ENCODE measurements at regions not wholly inside any gene's neighbourhood (a gene's known extent, or its start where the extent isn't known, plus 50 kb on each side); places are given as distances from the start of the nearest gene placed in this dataset.

DNA sequence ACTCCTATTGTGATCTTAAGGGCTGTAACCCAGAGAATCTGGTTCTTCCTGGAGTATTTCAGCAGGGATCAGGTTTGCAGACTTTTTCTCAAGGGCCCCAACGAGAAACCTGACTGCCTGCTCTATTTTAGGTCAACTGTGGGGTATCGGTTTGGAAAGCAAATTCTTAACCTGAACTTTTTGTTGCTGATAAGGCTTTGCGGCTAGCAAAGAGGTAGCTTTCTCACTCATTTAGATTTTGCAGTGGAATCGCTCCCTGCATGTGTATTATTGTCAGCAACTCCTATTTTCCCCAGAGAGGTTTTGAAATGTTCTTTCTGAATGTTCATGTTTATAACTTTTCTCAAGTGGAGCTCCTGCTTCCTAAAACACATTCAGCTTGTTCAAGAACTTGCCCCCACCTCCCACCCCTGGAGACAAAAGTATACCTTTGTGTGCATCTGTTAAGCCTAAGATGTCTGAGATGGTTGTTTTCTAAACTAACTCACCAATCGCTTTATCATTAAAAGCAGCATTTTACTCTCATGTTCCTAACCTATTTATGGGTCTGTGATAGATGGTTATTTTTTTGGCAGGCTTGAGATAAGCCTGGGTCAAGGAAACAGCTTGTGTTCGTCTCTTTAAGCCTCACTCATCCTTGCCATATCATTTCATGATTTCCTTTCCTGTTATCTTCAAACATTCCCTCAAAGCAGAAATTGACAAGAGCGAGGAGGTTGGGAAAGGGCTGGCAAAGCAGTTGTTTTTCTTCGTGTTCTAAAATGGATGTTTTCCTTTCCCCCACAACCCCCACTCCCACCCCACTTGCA lies 129.8 kb downstream of the BAMBI start (continued):
- peak; percentile 31; the same call in 1 of the 2 replicates for TF ChIP-seq LCOR (CRISPR knock-in tag; IDR thresholded peaks at IDR 0.05)
- peak; percentile 36; the same call in 1 of the 2 replicates for TF ChIP-seq GATA2 (CRISPR knock-in tag; IDR thresholded peaks at IDR 0.05)
- TF ChIP-seq MBD2 (IDR thresholded peaks at IDR 0.05; ENCODE audit: borderline replicate concordance, low read depth), result peak; percentile 1; the same call in 1 of the 2 replicates
- TF ChIP-seq TEAD4 (IDR thresholded peaks at IDR 0.05; ENCODE audit: low read length), result peak; percentile 83
- no peak for TF ChIP-seq TEAD4 (CRISPR knock-in tag; IDR thresholded peaks at IDR 0.05; ENCODE audit: borderline replicate concordance)
- TF ChIP-seq, protein P1, sequence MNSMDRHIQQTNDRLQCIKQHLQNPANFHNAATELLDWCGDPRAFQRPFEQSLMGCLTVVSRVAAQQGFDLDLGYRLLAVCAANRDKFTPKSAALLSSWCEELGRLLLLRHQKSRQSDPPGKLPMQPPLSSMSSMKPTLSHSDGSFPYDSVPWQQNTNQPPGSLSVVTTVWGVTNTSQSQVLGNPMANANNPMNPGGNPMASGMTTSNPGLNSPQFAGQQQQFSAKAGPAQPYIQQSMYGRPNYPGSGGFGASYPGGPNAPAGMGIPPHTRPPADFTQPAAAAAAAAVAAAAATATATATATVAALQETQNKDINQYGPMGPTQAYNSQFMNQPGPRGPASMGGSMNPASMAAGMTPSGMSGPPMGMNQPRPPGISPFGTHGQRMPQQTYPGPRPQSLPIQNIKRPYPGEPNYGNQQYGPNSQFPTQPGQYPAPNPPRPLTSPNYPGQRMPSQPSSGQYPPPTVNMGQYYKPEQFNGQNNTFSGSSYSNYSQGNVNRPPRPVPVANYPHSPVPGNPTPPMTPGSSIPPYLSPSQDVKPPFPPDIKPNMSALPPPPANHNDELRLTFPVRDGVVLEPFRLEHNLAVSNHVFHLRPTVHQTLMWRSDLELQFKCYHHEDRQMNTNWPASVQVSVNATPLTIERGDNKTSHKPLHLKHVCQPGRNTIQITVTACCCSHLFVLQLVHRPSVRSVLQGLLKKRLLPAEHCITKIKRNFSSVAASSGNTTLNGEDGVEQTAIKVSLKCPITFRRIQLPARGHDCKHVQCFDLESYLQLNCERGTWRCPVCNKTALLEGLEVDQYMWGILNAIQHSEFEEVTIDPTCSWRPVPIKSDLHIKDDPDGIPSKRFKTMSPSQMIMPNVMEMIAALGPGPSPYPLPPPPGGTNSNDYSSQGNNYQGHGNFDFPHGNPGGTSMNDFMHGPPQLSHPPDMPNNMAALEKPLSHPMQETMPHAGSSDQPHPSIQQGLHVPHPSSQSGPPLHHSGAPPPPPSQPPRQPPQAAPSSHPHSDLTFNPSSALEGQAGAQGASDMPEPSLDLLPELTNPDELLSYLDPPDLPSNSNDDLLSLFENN (IDR thresholded peaks at IDR 0.05; ENCODE audit: low read depth in 2 of 2, low read length in 2 of 2), result peak in 1 of 2 experiments; percentile 12; a peak in 1 of 4 replicates
- peak; percentile 97 for TF ChIP-seq CBFA2T3 (IDR thresholded peaks at IDR 0.05)
- peak; percentile 78 for TF ChIP-seq SMARCA4 (IDR thresholded peaks at IDR 0.05)
- 0 out of 2 replicates have a peak, but pooled peaks have one; percentile 1 for TF ChIP-seq ZNF449 (CRISPR knock-in tag; IDR thresholded peaks at IDR 0.05)
- TF ChIP-seq NCOA2 (IDR thresholded peaks at IDR 0.05; ENCODE audit: partially characterized antibody in 2 of 2), result peak; percentile 55 to 60
- TF ChIP-seq TBL1XR1 (IDR thresholded peaks at IDR 0.05; ENCODE audit: low read length in 2 of 2), result peak in 1 of 2 experiments; percentile 97; a peak in 2 of 4 replicates
- peak; percentile 69 for TF ChIP-seq RNF2 (IDR thresholded peaks at IDR 0.05)
- peak in 1 of 2 experiments; percentile 12; a peak in 2 of 3 replicates for TF ChIP-seq CBX3 (IDR thresholded peaks at IDR 0.05; ENCODE audit: borderline replicate concordance in 1 of 2, low read length in 2 of 2)
- TF ChIP-seq POLR2AphosphoS5 (IDR thresholded peaks at IDR 0.05; ENCODE audit: control insufficient read depth, insufficient read depth, low read depth, low read length), result peak; percentile 28; the same call in 1 of the 2 replicates
- TF ChIP-seq MEIS2 (IDR thresholded peaks at IDR 0.05; ENCODE audit: partially characterized antibody), result peak; percentile 96
- peak in 1 of 2 experiments; percentile 9; a peak in 2 of 4 replicates for TF ChIP-seq RAD21 (CRISPR knock-in tag; conservative IDR thresholded peaks at IDR 0.05 in 1 of 2, IDR thresholded peaks at IDR 0.05 in 1 of 2)
- peak; percentile 87; the same call in 1 of the 2 replicates for TF ChIP-seq GATAD2A (IDR thresholded peaks at IDR 0.05)
- 0 out of 2 replicates have a peak, but pooled peaks have one; percentile 68 for TF ChIP-seq ZNF197 (CRISPR knock-in tag; IDR thresholded peaks at IDR 0.05; ENCODE audit: low read depth)
- peak; percentile 40; the same call in 1 of the 2 replicates for TF ChIP-seq BCOR (IDR thresholded peaks at IDR 0.05)
